Transverse colon (tissue), 4 donors: ENCODE measurements at regions not wholly inside any gene's neighbourhood (a gene's known extent, or its start where the extent isn't known, plus 50 kb on each side); places are given as distances from the start of the nearest gene placed in this dataset.

Experiments
- CTCF ChIP-seq, 5 experiments: fragments of 200-600 bp in 3 of 5; fragments of 450-650 bp in 2 of 5; sonication (generic) in 3 of 5; IDR thresholded peaks; 1 replicate in 2 of 5; 2 replicates in 3 of 5; pipeline ENCODE4 v1.5.1; 2016 to 2017; ENCODE audit warnings: antibody characterized with exemption in 5 of 5, inconsistent platforms in 3 of 5, mild to moderate bottlenecking in 2 of 5, moderate library complexity in 1 of 5
- EP300 ChIP-seq: sonication (generic); formaldehyde crosslinking; IDR thresholded peaks from one replicate; pipeline ENCODE4 v1.6.1; 2017; ENCODE audit warnings: antibody characterized with exemption, low read depth
- POLR2A ChIP-seq: fragments of 450-650 bp; IDR thresholded peaks from one replicate; pipeline ENCODE4 v1.6.1; 2016; ENCODE audit warnings: antibody characterized with exemption, mild to moderate bottlenecking, moderate library complexity
- POLR2AphosphoS5 ChIP-seq, 3 donors: sonication (generic); formaldehyde crosslinking; IDR thresholded peaks; one replicate each; pipeline ENCODE4 v1.6.1; 2016; ENCODE audit warnings: antibody characterized with exemption in 3 of 3

- TF ChIP-seq CTCF (IDR thresholded peaks at IDR 0.05) (peak; percentile 42 to 65 (median 51)), POLR2A (no peak), EP300 (no peak), POLR2AphosphoS5 (IDR thresholded peaks at IDR 0.05) (no peak)
Observed at GRCh38 chr1:79497193-79497773, 490.8 kb upstream of the ADGRL4 start.
